Stomach (tissue), 4 donors: ENCODE measurements at regions not wholly inside any gene's neighbourhood (a gene's known extent, or its start where the extent isn't known, plus 50 kb on each side); places are given as distances from the start of the nearest gene placed in this dataset.

Experiments
- EP300 ChIP-seq: sonication (generic); formaldehyde crosslinking; IDR thresholded peaks from one replicate; pipeline ENCODE4 v1.6.1; 2017; ENCODE audit warnings: antibody characterized with exemption
- TF ChIP-seq, protein P1 (sequence below), 7 experiments: fragments of 450-650 bp in 4 of 7; fragments of 200-600 bp in 3 of 7; sonication (generic) in 3 of 7; IDR thresholded peaks; one replicate each; pipeline ENCODE4 v1.5.1; 2016 to 2019; ENCODE audit warnings: antibody characterized with exemption in 7 of 7, control low read depth in 2 of 7, mild to moderate bottlenecking in 1 of 7

DNA sequence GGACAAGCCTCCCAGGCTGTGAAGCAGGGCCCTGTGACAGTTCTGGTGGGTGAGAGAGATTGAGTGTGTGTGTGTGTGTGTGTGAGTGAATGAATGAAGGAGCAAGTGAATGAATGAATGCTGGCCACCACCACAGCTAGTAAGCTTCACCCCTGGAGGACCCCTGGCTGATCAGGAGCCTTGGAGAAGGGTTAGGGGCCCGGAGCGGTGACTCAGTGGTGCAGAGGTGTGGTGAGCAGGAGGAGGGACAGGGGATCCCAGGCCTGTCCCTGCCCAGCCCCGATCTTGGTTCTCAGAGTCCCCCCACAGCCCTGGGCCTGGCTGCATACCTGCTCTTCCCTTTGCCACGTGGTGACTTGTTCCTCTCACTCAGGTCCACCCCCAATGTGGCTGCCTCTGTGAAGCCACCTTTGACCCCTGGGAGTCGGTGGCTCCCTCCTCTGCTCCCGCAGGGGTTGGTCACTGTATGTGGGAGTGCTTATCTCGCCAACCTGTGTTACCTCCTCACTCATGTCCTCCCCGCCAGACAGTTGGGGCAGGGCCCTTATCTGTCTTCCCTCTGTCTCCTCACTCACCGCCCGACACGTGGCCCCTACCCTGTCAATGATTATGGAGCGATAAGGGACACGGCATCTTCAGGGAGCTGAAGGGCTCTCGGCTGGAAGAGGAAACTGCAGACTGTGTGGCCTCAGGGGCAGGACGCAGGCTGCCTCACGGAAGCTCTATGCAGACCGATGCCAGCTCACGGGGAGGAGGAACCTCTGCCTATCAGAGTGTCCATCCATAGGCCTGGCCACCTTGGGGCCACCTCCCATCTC is 99.9 kb upstream of the PITX1 start:
- TF ChIP-seq, protein P1, sequence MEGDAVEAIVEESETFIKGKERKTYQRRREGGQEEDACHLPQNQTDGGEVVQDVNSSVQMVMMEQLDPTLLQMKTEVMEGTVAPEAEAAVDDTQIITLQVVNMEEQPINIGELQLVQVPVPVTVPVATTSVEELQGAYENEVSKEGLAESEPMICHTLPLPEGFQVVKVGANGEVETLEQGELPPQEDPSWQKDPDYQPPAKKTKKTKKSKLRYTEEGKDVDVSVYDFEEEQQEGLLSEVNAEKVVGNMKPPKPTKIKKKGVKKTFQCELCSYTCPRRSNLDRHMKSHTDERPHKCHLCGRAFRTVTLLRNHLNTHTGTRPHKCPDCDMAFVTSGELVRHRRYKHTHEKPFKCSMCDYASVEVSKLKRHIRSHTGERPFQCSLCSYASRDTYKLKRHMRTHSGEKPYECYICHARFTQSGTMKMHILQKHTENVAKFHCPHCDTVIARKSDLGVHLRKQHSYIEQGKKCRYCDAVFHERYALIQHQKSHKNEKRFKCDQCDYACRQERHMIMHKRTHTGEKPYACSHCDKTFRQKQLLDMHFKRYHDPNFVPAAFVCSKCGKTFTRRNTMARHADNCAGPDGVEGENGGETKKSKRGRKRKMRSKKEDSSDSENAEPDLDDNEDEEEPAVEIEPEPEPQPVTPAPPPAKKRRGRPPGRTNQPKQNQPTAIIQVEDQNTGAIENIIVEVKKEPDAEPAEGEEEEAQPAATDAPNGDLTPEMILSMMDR (IDR thresholded peaks at IDR 0.05): no peak
- TF ChIP-seq EP300: no peak
